WTC11 (cell line): ENCODE measurements at regions not wholly inside any gene's neighbourhood (a gene's known extent, or its start where the extent isn't known, plus 50 kb on each side); places are given as distances from the start of the nearest gene placed in this dataset.

Source experiments
- ATF1 ChIP-seq: sonication (generic); formaldehyde crosslinking; IDR thresholded peaks from 2 replicates; pipeline ENCODE4 v1.8.1; 2023; ENCODE audit warnings: mild to moderate bottlenecking, moderate library complexity, missing genetic modification reagents
- KAT7 ChIP-seq: sonication (generic); formaldehyde crosslinking; IDR thresholded peaks from 2 replicates; pipeline ENCODE4 v1.8.1; 2023; ENCODE audit warnings: missing genetic modification reagents, mild to moderate bottlenecking, borderline replicate concordance
- MAX ChIP-seq: sonication (generic); formaldehyde crosslinking; IDR thresholded peaks from 2 replicates; pipeline ENCODE4 v1.8.0; 2022; ENCODE audit warnings: mild to moderate bottlenecking, missing genetic modification reagents
- NFE2L1 ChIP-seq: sonication (generic); formaldehyde crosslinking; IDR thresholded peaks from 2 replicates; pipeline ENCODE4 v1.8.1; 2023; ENCODE audit warnings: missing genetic modification reagents
- OVOL2 ChIP-seq: fragments of 250-450 bp; sonication (Bioruptor Pico); IDR thresholded peaks from 2 replicates; pipeline ENCODE4 v1.9.0; 2021; ENCODE audit warnings: mild to moderate bottlenecking, borderline replicate concordance
- TEAD1 ChIP-seq: sonication (generic); formaldehyde crosslinking; IDR thresholded peaks from 2 replicates; pipeline ENCODE4 v1.8.0; 2022; ENCODE audit warnings: mild to moderate bottlenecking, missing genetic modification reagents
- USF1 ChIP-seq: sonication (generic); formaldehyde crosslinking; IDR thresholded peaks from 2 replicates; pipeline ENCODE4 v1.8.0; 2022; ENCODE audit warnings: mild to moderate bottlenecking, missing genetic modification reagents
- ZNF121 ChIP-seq: sonication (generic); formaldehyde crosslinking; IDR thresholded peaks from 2 replicates; pipeline ENCODE4 v1.8.0; 2023; ENCODE audit warnings: missing genetic modification reagents
- TF ChIP-seq, protein P1 (sequence below): fragments of 200-600 bp; IDR thresholded peaks from 2 replicates; pipeline ENCODE4 v1.8.0; 2022; ENCODE audit warnings: antibody characterized with exemption
- TF ChIP-seq, protein P2 (sequence below): sonication (generic); formaldehyde crosslinking; conservative IDR thresholded peaks from 2 replicates; pipeline ENCODE4 v1.8.1; 2022; ENCODE audit warnings: mild to moderate bottlenecking, missing genetic modification reagents
- TF ChIP-seq, protein P3 (sequence below): sonication (generic); formaldehyde crosslinking; IDR thresholded peaks from 2 replicates; pipeline ENCODE4 v1.8.1; 2022; ENCODE audit warnings: low read depth, missing genetic modification reagents, borderline replicate concordance

DNA sequence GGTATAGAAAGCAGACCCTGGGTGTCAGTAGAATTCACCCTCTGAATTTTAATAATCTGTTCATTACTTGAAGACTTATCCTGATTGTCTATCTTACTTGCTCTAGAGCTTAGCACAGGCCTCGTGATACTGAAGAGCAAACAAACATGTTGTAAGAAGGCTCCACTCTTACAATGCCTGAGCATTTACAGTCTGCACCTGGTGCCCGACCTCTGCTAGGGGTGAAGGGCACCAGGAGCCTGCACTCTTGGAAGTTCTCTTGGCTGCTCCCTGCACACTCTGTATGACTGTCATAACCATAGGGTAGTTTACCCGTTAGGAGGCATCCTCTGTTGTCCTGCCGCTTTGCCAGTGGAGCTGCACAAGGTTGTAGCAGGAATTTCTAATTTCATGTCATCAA lies 91.3 kb upstream of the NPY start:
- TF ChIP-seq, protein P1, sequence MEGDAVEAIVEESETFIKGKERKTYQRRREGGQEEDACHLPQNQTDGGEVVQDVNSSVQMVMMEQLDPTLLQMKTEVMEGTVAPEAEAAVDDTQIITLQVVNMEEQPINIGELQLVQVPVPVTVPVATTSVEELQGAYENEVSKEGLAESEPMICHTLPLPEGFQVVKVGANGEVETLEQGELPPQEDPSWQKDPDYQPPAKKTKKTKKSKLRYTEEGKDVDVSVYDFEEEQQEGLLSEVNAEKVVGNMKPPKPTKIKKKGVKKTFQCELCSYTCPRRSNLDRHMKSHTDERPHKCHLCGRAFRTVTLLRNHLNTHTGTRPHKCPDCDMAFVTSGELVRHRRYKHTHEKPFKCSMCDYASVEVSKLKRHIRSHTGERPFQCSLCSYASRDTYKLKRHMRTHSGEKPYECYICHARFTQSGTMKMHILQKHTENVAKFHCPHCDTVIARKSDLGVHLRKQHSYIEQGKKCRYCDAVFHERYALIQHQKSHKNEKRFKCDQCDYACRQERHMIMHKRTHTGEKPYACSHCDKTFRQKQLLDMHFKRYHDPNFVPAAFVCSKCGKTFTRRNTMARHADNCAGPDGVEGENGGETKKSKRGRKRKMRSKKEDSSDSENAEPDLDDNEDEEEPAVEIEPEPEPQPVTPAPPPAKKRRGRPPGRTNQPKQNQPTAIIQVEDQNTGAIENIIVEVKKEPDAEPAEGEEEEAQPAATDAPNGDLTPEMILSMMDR: no peak
- TF ChIP-seq ATF1 (CRISPR knock-in tag) (no peak), USF1 (CRISPR knock-in tag) (no peak), TEAD1 (CRISPR knock-in tag) (no peak), NFE2L1 (no peak), MAX (no peak), OVOL2 (no peak), ZNF121 (CRISPR knock-in tag) (no peak), KAT7 (CRISPR knock-in tag) (no peak)
- TF ChIP-seq, protein P2, sequence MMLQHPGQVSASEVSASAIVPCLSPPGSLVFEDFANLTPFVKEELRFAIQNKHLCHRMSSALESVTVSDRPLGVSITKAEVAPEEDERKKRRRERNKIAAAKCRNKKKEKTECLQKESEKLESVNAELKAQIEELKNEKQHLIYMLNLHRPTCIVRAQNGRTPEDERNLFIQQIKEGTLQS (CRISPR knock-in tag): no peak
- TF ChIP-seq, protein P3, sequence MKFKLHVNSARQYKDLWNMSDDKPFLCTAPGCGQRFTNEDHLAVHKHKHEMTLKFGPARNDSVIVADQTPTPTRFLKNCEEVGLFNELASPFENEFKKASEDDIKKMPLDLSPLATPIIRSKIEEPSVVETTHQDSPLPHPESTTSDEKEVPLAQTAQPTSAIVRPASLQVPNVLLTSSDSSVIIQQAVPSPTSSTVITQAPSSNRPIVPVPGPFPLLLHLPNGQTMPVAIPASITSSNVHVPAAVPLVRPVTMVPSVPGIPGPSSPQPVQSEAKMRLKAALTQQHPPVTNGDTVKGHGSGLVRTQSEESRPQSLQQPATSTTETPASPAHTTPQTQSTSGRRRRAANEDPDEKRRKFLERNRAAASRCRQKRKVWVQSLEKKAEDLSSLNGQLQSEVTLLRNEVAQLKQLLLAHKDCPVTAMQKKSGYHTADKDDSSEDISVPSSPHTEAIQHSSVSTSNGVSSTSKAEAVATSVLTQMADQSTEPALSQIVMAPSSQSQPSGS: no peak
